ACC112 (cell line): ENCODE measurements at regions not wholly inside any gene's neighbourhood (a gene's known extent, or its start where the extent isn't known, plus 50 kb on each side); places are given as distances from the start of the nearest gene placed in this dataset.

ENCODE experiments used
- H2AFZ ChIP-seq: fragments of 200-600 bp; sonication (generic); one replicate; pipeline ENCODE4 v1.6.0; 2017; ENCODE audit warnings: antibody characterized with exemption, low read length; ENCODE audit not compliant: unreplicated experiment
- H3K27ac ChIP-seq: fragments of 200-600 bp; sonication (generic); 2 replicates; pipeline ENCODE4 v1.5.1; 2014; ENCODE audit warnings: low read depth, mild to moderate bottlenecking, antibody characterized with exemption, low read length, moderate library complexity
- H3K27me3 ChIP-seq: fragments of 200-600 bp; sonication (generic); 2 replicates; pipeline ENCODE4 v1.6.1; 2014; ENCODE audit warnings: mild to moderate bottlenecking, antibody characterized with exemption, low read length, moderate library complexity, mixed read lengths; ENCODE audit not compliant: insufficient read depth
- H3K36me3 ChIP-seq: fragments of 200-600 bp; sonication (generic); 2 replicates; pipeline ENCODE4 v1.6.1; 2016; ENCODE audit warnings: mild to moderate bottlenecking, antibody characterized with exemption, low read length, moderate library complexity, mixed read lengths; ENCODE audit not compliant: insufficient read depth
- H3K4me1 ChIP-seq: fragments of 200-600 bp; sonication (generic); one replicate; pipeline ENCODE4 v1.6.1; 2016; ENCODE audit warnings: low read length, mixed read lengths; ENCODE audit not compliant: insufficient read depth, unreplicated experiment, control insufficient read depth
- H3K4me3 ChIP-seq: fragments of 200-600 bp; sonication (generic); 2 replicates; pipeline ENCODE4 v1.5.1; 2014; ENCODE audit warnings: mild to moderate bottlenecking, low read depth, low read length
- H3K79me2 ChIP-seq: fragments of 200-600 bp; sonication (generic); one replicate; pipeline ENCODE4 v1.6.0; 2016; ENCODE audit warnings: low read length; ENCODE audit not compliant: control insufficient read depth, unreplicated experiment, insufficient read depth

GRCh38 chr9:135288054-135288453, 191.5 kb upstream of the PPP1R26 start:
- Histone ChIP-seq H3K36me3 (no peaks in the 10 kb centered on the region), H3K27me3 (peaks cover 48% of the 10 kb centered on the region), H3K79me2 (no peaks in the 10 kb centered on the region), H3K4me1 (no peaks in the 10 kb centered on the region), H3K4me3 (no peak overlapping the region), H2AFZ (no peak overlapping the region), H3K27ac (no peak overlapping the region)

DNA sequence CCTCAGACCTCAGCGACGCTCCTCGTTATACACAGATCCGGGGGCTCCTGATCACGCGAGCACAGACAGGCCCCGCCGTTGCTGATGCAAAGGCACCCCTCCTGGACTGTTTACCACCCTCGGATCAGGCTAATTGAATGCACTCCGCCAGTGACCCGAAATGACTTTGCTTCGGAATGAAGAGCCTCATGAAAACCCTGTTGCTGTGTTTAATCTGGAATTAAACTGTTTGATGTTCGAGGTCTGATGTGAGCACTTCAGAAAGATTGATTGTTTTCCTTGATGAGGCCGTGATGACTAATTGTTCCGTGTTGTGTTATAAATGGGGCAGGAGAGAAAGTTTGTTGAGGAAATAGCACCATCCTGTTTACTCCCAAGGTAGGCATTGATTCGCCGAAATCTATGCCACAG, 190.5 kb upstream of the PPP1R26 start:
- no peaks in the 10 kb centered on the region for H3K4me1 ChIP-seq
- H3K79me2 ChIP-seq = no peaks in the 10 kb centered on the region
- no peak overlapping the region for H3K27ac ChIP-seq
- H2AFZ ChIP-seq = no peak overlapping the region
- H3K4me3 ChIP-seq = no peak overlapping the region
- H3K27me3 ChIP-seq = peaks cover 40% of the 10 kb centered on the region
- no peaks in the 10 kb centered on the region for H3K36me3 ChIP-seq

DNA sequence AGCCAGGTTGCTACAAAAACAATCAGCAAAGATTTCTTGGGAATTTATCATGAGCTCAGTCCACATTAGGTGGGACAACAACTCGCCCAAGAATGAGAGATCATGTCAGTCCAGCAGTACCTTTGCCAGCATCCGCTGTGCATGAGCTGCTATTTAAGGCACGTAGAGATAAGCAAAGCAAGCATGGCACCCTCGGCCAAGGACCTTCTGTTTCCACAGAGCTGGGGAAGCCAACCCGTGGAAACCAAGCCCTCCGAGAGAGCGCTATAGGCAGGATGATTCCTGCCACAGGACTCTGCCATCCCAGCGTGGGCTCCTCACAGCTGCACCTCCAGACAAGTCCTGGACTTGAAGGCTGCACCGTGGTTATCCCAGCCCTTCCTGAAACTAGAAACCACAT, 189.5 kb upstream of the PPP1R26 start:
- Histone ChIP-seq H3K27me3 (peaks cover 35% of the 10 kb centered on the region), H3K4me1 (no peaks in the 10 kb centered on the region), H2AFZ (no peak overlapping the region), H3K79me2 (no peaks in the 10 kb centered on the region), H3K27ac (no peak overlapping the region), H3K36me3 (no peaks in the 10 kb centered on the region), H3K4me3 (no peak overlapping the region)

DNA sequence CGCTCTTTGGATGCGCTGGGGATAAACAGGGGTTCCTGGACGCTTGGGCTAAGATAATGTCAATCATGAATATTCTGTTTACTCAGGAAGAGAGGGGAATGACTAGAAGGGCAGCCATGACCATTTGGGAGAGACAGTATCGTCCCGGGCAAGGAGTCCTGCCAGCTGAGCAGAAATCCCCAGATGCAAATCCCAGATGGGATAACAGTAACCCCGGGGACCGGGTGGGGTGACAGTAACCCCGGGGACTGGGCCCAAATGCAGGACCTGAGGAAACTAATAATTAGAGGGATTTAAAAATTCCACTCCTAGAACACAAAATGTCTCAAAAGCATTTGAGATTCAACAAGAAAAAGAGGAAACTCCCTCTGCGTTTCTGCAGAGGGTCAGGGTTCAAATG, 189.0 kb upstream of the PPP1R26 start:
- peaks cover 40% of the 10 kb centered on the region for H3K27me3 ChIP-seq
- no peak overlapping the region for H3K27ac ChIP-seq
- no peaks in the 10 kb centered on the region for H3K79me2 ChIP-seq
- no peak overlapping the region for H2AFZ ChIP-seq
- H3K4me1 ChIP-seq = no peaks in the 10 kb centered on the region
- H3K36me3 ChIP-seq = no peaks in the 10 kb centered on the region
- H3K4me3 ChIP-seq = no peak overlapping the region

GRCh38 chr9:135291165-135291564, 188.4 kb upstream of the PPP1R26 start:
- no peak overlapping the region for H2AFZ ChIP-seq
- H3K36me3 ChIP-seq = no peaks in the 10 kb centered on the region

GRCh38 chr9:135294836-135295235, 184.7 kb upstream of the PPP1R26 start:
- Histone ChIP-seq H3K27ac (no peak overlapping the region), H2AFZ (no peak overlapping the region), H3K79me2 (no peaks in the 10 kb centered on the region), H3K27me3 (peaks cover 65% of the 10 kb centered on the region), H3K4me3 (no peak overlapping the region), H3K36me3 (no peaks in the 10 kb centered on the region), H3K4me1 (no peaks in the 10 kb centered on the region)

More at GRCh38 chr9:135291165-135291564, 188.4 kb upstream of the PPP1R26 start:
- no peaks in the 10 kb centered on the region for H3K4me1 ChIP-seq
- peaks cover 45% of the 10 kb centered on the region for H3K27me3 ChIP-seq
- H3K79me2 ChIP-seq = no peaks in the 10 kb centered on the region
- no peak overlapping the region for H3K4me3 ChIP-seq
- no peak overlapping the region for H3K27ac ChIP-seq

DNA sequence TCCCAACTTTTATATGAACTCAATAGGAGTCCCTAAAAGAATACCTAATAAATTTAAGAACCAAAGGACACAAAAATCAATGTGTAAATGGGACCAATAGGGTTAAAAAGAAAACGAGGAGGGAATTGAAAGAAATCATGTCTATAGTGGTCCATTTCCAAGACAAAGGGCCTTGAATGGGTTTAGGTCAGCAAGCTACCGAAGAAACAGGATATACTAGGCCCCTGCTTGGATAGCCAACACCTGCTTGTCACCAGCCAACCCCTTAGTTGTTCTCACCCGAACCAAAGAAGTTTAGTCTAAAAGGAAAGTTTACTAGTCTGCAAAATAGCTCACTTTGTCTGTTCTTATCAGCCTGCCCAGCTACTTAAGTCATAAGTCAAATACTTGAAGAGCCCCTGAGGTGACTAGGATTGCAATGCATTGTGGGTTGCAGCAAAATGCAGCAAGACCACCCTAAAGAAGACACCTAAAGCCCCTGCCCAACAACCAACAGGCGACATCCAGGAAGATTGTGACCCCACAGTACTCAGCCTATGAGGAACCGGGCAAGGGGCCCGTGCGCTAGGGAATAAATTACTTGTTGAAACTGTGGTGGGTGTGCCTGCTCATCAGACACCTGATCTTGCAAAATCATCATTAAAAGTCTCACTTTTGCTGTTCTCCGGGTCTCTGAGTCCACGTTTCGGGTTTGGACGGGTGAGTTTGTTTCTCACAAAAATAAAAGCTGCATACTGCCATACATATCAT, 183.9 kb upstream of the PPP1R26 start:
- Histone ChIP-seq H3K27me3 (peaks cover 65% of the 10 kb centered on the region), H3K79me2 (no peaks in the 10 kb centered on the region), H3K36me3 (no peaks in the 10 kb centered on the region), H3K4me1 (no peaks in the 10 kb centered on the region), H2AFZ (no peak overlapping the region), H3K4me3 (no peak overlapping the region), H3K27ac (no peak overlapping the region)

- Histone ChIP-seq H3K36me3 (no peaks in the 10 kb centered on the region), H2AFZ (no peak overlapping the region), H3K27ac (no peak overlapping the region), H3K4me1 (no peaks in the 10 kb centered on the region), H3K27me3 (peaks cover 66% of the 10 kb centered on the region), H3K4me3 (no peak overlapping the region), H3K79me2 (no peaks in the 10 kb centered on the region)
Observed at GRCh38 chr9:135296735-135297455, 182.7 kb upstream of the PPP1R26 start.

DNA sequence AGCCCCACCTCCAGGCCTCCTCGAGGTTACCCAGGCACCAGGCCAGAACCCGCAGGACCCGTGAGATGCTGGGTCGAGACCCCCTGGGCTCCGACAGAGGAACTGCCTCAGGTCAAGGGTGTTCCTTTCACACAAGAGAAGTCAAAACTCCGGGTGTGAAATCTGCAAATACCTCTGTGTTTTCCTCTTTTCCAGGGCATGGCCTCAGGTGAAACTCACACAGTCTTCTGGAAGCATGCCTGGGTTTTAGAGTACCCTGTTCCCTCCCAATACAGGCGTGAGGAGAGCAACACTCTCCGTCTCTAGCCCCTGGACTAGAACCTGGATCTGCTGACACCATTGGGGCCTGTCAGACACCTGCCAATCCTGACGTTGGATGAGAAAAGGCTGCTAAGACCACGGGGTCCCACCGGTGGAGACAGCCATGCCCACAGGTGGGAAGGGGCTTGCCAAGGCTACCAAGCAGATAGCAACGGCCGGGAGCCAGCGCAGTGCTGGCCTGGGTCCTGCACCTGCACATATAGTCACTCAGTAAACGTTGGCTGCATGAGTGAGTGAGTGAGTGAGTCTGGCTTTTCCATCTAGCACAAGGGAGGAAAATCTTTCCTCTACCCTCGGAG, 182.0 kb upstream of the PPP1R26 start:
- H2AFZ ChIP-seq = no peak overlapping the region
- H3K4me3 ChIP-seq = no peak overlapping the region
- H3K4me1 ChIP-seq = no peaks in the 10 kb centered on the region
- H3K36me3 ChIP-seq = no peaks in the 10 kb centered on the region
- peaks cover 72% of the 10 kb centered on the region for H3K27me3 ChIP-seq
- no peak overlapping the region for H3K27ac ChIP-seq
- no peaks in the 10 kb centered on the region for H3K79me2 ChIP-seq

- Histone ChIP-seq H3K79me2 (no peaks in the 10 kb centered on the region), H3K27ac (no peak overlapping the region), H3K36me3 (no peaks in the 10 kb centered on the region), H3K27me3 (peaks cover 83% of the 10 kb centered on the region), H3K4me3 (no peak overlapping the region), H3K4me1 (no peaks in the 10 kb centered on the region), H2AFZ (no peak overlapping the region)
Observed at GRCh38 chr9:135299239-135299590, 180.4 kb upstream of the PPP1R26 start.
